ENCODE measurements at regions not wholly inside any gene's neighbourhood (a gene's known extent, or its start where the extent isn't known, plus 50 kb on each side); places are given as distances from the start of the nearest gene placed in this dataset.

GRCh38 chr4:65120287-65120686 is 550.0 kb downstream of the EPHA5 start:
- no peak for DNase-seq (ENCODE audit: low spot score)

GRCh38 chr4:65102419-65102818 is 567.9 kb downstream of the EPHA5 start:
- DNase-seq (ENCODE audit: low spot score), result no peak

GRCh38 chr4:65096630-65097029 is 573.7 kb downstream of the EPHA5 start:
- DNase-seq (ENCODE audit: low spot score), result no peak

GRCh38 chr4:65089666-65090065 is 580.6 kb downstream of the EPHA5 start:
- no peak for DNase-seq (ENCODE audit: low spot score)

- no peak for DNase-seq (ENCODE audit: low spot score)
Measured at GRCh38 chr4:65083076-65083475, 587.2 kb downstream of the EPHA5 start.

GRCh38 chr4:65071564-65071963 is 598.7 kb downstream of the EPHA5 start:
- no peak for DNase-seq (ENCODE audit: low spot score)

GRCh38 chr4:65069177-65069576 is 601.1 kb downstream of the EPHA5 start:
- DNase-seq (ENCODE audit: low spot score), result no peak

- no peak for DNase-seq (ENCODE audit: low spot score)
Measured at GRCh38 chr4:65066106-65066505, 604.2 kb downstream of the EPHA5 start.

GRCh38 chr4:65063601-65064000 is 606.7 kb downstream of the EPHA5 start:
- no peak for DNase-seq (ENCODE audit: low spot score)

- no peak for DNase-seq (ENCODE audit: low spot score)
Measured at GRCh38 chr4:65050786-65051185, 619.5 kb downstream of the EPHA5 start.

- no peak for DNase-seq (ENCODE audit: low spot score)
Measured at GRCh38 chr4:65046192-65047133, 623.8 kb downstream of the EPHA5 start.

- no peak for DNase-seq (ENCODE audit: low spot score)
Measured at GRCh38 chr4:65033899-65034298, 624.6 kb upstream of the TECRL start.

- DNase-seq (ENCODE audit: low spot score), result no peak
Measured at GRCh38 chr4:65028592-65028991, 619.3 kb upstream of the TECRL start.

- no peak for DNase-seq (ENCODE audit: low spot score)
Measured at GRCh38 chr4:65023883-65024670, 614.8 kb upstream of the TECRL start.

GRCh38 chr4:65023081-65023480 is 613.8 kb upstream of the TECRL start:
- DNase-seq (ENCODE audit: low spot score), result no peak

GRCh38 chr4:65021737-65022136 is 612.5 kb upstream of the TECRL start:
- no peak for DNase-seq (ENCODE audit: low spot score)

GRCh38 chr4:65021149-65021548 is 611.9 kb upstream of the TECRL start:
- no peak for DNase-seq (ENCODE audit: low spot score)

GRCh38 chr4:65019775-65020174 is 610.5 kb upstream of the TECRL start:
- no peak for DNase-seq (ENCODE audit: low spot score)

- no peak for DNase-seq (ENCODE audit: low spot score)
Measured at GRCh38 chr4:65018313-65018712, 609.1 kb upstream of the TECRL start.

- DNase-seq (ENCODE audit: low spot score), result no peak
Measured at GRCh38 chr4:65014078-65014477, 604.8 kb upstream of the TECRL start.

- DNase-seq (ENCODE audit: low spot score), result peak; percentile 7
Measured at GRCh38 chr4:65007841-65008439, 598.7 kb upstream of the TECRL start.

GRCh38 chr4:64975177-64975576 is 565.9 kb upstream of the TECRL start:
- no peak for DNase-seq (ENCODE audit: low spot score)

- DNase-seq (ENCODE audit: low spot score), result no peak
Measured at GRCh38 chr4:64969081-64969480, 559.8 kb upstream of the TECRL start.
